ENCODE measurements at regions not wholly inside any gene's neighbourhood (a gene's known extent, or its start where the extent isn't known, plus 50 kb on each side); places are given as distances from the start of the nearest gene placed in this dataset.

DNA sequence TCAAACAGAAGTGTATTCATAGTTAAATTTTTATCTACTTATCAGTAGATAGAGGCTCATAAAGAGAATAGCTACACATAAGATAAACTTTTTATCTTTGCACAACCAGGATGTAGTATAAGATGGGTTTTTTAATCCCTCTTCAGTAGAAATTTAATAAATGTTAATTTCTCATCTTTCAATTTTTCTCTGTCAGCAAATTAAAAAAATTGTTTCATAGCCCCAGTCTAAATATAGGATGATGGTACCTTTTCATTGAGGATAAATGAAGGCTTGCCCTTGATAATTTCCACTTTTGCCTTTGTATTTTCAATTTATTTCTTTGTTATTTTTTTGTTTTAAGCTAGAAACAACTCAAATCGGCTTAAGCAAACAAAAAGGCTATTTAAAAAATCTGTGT is 251.2 kb upstream of the NOX3 start:
- no peak for DNase-seq

DNA sequence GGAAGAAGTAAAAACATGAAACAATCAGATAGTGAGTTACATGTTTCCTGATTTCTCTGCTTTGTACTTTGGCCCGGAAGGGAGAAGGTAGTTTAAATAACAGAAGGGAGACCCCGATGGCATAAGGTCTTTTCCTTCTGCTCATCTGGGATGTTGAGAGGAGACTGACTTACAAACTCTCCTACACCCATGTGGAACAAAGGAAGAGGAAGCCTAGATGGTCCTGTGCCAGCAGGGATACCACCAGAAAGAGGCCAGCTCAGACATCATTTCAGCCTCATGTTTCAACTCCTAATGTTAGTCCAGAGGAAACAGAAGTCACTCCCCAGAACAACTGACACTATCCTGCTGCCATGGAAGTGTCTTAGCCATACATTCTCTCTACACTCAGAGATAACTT is 250.7 kb upstream of the NOX3 start:
- no peak for DNase-seq

DNA sequence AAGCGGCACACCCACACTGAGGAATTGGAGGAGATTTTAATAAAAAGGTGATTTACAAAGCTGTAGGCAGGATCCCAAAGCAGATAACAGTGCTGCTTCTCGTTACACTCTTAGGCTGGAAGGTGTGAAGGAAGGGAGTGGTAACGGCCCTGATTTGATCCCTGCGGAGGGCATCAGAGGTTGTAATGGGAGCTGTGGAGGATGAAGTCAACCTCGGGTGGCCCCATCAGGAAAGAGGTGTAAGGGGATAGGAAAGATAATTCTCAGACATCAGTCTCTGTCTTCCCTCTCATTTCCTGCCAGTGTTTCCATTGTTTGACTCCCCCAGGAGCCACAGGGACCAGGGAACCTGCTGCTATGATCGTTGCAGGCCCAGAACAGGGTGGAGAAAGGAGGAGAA is 245.7 kb upstream of the NOX3 start:
- DNase-seq, result no peak

DNA sequence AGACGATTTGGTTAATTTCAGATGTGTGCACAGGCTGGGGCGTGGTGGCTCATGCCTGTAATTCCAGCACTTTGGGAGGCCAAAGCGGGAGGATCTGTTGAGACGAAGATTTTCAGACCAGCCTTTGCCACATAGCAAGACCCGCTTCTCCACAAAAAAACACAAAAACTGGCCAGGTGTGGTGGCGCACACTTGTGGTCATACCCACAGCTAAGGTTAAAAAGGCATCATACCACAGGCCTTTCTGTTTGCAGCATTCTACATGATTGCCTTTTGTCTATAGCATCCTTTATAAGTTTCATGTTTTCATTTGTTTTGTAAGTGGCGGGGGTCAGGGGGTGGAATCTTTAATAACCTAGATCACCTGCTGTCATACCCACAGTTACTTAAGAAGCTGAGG is 239.9 kb upstream of the NOX3 start:
- DNase-seq, result no peak

DNA sequence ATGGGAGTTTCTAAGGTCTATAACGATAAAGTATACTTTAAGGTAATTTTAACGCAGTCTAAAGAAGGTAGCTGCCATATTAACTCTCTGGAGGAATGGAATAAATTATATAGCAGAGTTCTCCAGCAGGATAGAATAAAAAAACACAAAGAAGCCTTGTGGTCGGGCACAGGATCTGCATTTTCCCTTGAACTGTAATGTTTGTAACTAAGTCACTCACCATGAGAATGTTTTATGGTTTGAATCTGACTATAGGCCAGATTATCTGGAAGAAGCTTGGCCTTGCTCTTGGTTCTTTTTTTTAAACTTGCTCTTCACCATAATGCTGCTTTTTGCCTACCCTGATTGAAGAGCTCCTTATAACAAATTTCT is 238.8 kb upstream of the NOX3 start:
- no peak for DNase-seq

DNA sequence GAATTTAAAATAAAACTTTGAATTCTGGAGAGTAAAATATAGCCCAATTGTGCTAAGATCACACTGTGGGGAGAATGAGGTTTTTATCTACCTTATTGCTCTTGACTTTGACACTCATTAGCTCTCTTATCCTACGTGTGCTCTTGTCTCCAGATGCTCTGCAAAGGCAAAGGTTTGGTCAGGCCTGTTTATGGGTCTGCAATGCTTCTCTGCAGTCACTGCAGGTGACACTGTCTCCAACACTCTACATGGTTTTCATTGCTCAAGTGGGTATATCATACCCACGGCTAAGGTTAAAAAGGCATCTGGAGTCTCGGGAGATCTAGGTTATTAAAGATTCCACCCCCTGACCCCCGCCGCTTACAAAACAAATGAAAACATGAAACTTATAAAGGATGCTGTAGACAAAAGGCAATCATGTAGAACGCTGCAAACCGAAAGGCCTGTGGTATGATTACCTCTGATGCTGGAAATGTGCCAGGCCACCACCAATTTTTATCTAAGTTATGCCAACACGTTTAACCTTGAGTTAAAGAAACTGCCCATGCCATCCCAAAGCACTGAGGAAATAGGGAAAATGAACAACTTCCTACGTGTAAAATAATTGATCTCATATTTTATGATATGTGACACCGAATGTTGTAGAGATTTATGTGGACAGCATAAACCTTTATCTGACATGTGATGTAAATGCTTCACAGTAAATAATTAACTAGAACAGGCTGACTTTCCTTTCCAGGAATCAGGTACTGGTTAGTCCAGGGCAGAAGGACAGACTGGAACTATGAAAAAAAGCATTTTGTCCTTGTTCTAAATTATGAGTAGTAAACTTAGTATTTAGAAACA is 238.2 kb upstream of the NOX3 start:
- DNase-seq, result no peak

DNA sequence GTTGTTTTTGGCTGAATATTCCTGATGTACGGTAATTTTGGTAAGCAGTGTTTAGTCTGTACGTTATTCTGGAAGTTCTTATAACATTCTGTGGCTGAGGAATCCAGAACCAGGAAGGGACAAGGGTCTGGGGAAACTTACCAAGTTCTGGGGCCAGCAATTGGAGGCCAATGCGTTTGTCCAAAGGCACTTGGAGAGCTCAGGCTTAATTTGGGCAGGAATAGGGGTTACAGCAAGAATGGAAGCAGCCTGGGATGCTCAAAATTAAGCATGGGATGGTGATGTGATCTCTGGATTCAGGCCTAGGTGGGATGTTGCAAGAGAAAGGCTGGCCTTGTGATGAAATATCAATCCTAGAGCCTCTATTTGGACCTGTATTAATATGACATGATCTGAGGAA is 235.2 kb upstream of the NOX3 start:
- no peak for DNase-seq

DNA sequence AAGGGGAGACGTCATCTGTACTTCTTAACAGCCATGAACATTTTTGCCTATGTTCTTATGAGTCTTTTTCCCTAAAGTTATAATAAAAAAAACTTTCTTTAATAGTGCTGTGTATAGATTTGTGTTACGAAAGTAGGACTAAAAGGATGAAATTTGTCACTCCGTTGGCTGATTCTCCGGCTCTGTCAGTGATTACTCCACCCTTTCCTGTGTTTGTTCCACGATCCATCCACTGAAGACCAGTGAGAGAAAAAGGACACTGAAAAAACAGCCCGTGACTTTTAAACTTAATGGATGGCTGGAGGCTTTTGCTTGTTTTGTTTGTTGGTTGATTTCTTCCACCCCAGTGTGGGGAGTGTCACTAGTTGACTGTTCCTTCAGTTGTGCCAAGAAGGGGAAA is 232.0 kb upstream of the NOX3 start:
- DNase-seq, result no peak

DNA sequence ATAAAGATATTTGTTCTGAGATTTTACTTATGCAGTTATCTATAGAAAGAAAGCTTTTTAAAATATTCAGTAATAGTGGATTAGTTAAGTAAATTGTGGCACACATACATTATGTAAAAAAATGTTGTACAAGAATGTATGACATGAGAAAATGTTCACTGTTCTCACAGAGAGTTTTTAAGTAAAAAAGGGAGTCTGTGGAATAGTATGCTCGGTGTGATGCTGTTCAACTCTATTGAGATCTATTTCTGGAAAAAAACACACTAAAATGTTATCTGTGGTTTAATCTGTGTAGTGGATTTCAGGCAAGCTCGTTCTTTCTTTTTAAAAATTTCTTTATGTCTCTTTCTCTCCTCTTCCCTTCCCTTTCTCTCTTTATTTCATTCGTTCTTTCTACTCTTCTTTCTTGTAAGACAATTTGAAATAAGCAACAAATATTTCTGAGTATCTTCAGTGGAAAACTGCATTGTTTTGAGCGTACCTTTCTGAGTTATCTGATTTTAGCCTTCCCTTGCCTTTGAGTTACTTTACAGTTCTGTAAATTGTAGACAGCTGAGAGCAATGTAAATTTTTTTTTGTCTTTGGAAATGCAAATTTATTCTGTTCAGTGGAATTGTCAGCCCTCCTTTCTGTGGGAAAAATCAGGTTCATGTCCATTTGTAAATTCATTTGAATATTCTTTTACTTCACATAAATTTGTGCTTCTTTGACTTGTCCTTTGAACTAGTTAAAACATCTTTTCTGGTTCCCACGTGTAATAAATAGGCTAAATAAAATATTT is 229.0 kb upstream of the NOX3 start:
- no peak for DNase-seq

DNA sequence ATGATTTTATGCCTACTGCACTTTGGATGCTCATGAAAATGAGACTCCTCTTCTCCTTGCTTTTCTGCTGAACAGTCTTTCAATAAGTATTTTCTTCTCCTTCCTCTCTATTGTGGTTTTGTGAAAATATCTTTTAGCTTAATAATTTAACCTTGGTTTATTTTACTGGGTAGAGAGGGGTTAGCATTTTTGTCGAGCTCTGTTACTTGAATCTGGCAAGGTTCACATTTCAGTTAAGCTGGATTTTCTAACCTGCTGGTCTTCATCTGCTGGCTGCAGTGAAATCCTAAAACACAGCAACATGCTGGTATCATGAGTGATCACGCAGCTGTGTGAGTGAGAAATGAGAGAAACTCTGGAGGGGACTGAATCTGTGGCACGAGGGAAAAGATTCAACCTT is 222.7 kb upstream of the NOX3 start:
- DNase-seq, result no peak

DNA sequence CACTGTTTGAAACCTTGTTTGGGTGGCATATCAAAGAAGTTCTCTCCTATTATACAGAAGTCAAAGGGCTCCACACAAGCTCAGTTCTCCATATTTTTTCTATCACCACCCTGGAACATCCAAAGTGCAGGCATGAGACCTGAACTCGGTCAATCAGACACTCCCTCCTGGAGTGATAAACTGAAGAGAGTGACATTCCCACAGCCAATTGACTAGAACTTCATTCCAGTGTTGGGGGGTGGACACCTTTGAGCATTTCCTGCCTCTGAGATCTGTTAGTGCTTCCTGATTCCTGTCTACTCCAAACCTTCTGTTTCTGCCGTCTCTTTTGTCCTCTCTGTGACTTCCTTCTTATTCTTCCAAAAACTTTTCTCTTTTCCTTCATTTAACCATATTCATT is 220.7 kb upstream of the NOX3 start:
- no peak for DNase-seq

DNA sequence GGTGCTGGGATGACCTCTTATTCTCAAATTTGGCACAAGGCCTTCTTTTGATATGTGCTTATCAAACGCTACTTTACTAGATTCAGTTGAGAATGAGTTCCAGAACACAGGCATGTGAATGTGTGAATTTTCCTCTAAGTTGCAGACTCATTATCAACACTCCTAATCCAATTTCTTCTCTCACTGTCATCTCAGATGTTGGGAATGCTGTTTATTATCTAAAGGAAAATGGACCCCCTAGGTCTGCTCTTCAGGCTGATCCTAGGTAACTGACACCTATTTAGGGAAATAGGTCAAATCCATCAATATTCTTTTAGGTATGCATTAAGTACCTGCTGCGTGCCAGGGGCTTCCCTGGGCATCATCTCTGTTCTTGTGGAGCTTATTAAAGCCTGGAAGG is 215.0 kb upstream of the NOX3 start:
- DNase-seq, result no peak

DNA sequence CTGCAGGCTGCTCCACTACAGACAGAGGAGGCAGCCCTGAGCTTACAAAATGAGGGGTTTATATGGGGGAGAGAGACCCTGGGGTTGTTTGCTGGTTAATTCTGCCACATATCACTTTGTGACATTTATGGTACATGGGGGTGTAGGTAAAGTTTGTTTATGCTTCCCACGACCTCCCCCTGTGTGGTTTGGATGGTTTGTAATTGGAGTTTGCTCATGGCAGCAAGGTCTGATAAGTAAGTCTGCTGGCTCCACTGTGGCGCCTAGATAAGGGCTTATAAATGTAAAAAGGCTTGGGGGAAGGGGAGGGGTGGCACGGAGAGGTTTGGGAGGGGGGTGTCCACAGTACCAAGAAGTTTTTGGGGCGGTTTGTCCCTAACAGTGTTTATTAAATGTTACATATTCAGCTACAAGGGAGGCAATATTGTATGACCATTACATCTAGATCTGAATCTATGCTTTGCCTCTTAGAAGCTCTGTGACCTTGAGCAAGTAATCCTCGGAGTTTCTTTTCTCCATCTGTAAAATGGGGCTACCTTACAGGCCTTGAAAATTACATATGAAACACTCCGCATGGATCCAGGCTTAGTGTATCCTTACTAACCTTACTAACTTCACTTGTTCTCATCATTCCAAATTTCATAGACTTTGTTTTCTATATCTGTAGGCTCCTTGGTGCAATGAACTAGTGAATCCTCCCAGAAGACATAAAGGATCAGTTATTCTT is 204.8 kb upstream of the NOX3 start:
- no peak for DNase-seq

DNA sequence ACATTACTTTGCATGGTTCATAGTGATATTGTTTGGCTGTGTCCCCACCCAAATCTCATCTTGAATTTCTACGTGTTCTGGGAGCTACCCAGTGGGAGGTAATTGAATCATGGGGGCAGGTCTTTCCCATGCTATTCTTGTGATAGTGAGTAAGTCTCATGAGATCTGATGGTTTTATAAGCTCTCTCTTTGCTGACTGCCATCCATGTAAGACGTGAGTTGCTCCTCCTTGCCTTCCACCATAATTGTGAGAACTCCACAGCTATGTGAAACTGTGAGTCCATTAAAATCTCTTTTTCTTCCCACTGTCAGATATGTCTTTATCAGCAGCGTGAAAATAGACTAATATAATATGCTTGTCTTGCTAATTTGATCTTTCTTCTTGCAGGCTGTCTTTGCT is 200.4 kb upstream of the NOX3 start:
- no peak for DNase-seq

DNA sequence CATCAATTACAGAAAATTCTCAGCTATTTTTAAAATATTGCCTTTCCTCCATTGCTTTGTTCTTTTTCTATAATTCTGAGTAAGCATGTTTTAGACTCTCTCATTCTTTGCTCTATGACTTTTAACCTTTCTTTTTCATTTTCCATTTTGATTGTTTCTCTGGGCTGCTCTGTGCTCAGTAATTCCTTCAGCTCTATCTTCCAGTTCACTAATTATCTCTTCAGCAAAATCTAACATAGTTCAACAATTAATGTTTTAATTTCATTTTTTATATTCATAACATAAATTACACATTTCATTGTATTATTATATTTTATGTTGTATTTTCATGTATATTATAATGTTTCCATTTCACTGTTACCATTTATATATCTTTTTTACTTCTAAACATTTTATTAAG is 198.8 kb upstream of the NOX3 start:
- no peak for DNase-seq

DNA sequence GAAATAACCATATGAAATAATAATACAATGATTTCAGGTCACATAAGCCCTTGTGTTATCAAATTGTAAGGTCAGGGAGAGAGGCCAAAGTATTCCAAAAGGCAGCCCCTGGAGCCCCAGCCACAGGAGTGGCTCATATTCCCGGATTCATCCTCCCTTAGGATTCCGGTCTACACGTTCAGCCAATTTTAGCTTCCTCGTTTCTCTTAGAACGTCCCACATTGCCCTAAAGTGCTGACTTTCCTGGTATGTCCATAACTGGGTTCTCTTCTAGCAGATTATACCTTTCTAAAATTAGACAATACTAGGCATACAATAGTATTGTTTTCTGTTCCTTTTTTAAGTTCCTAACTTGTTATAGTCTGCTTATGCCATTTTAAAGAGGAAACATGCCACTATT is 192.7 kb upstream of the NOX3 start:
- DNase-seq, result peak; percentile 1

DNA sequence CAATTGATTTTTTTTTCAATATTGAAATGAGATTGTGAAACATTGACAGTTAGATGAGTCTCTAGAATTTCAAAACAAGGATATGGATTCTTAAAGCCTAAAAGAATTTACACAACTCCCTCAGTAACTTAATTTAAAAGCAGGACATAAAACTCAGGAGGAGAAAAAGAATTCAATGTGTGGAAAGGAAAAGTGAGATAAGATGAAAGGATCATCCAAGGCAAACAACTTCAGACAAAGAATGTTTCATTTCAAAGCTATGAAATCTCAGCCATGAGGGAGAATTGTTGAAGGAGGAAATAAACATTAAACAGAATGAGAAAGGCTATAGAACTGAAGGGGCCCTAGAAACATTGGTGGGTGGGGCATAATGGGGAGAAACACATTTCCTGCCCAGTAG is 191.7 kb upstream of the NOX3 start:
- DNase-seq, result no peak

DNA sequence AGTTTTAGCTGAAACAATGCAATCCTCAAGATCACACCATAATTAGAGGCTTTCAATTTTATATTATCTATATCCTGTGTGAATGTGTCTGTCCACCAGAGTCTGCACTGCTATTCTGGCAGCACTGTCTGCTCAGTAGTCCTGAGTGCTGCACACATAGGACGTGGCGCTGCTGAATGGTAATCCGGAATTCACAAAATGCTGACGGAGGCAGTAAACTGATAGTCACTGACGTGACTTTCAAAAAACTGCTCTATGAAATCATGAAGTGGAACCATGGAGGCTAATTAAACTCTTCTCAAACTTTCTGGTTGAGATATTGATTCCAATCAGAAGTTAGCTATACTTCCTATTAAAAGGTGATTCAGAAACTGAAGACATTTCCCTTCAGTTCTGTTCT is 190.8 kb upstream of the NOX3 start:
- no peak for DNase-seq

DNA sequence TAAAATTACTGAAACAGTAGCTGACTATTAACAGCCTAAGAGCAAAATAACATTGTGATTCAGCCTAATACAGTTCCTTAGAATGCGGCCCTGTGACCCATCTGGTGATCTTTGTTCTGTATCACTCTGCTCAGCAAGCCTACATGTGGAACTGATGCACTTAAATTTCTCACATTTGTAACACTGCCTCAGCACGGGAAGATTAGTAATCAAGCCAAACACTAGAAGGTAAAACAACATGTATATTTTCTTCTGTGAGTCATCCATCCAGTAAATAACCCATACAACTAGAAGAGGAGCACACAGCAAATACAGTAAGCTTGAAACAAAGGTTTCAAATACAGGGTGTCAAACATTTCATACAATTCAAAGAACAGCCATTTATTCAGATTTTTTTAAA is 189.7 kb upstream of the NOX3 start:
- no peak for DNase-seq

DNA sequence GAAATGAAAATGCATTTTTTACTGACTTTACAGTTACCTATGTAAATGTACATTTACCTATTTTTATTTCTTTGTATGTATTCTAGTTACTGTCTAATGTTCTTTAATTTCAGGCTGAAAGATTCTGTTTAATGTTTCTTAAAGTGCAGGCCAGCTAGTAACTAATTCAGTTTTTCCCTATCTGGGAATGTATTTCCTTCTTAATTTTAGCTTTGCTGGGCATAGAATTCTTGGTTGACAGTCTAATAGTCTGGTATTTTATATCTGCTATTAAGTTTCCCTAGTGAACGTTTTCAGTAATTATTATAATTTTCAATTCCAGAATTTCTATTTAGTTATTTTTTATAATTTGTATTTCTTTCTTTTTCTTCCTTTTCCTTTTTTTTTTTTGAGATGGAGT is 186.0 kb upstream of the NOX3 start:
- DNase-seq, result no peak

DNA sequence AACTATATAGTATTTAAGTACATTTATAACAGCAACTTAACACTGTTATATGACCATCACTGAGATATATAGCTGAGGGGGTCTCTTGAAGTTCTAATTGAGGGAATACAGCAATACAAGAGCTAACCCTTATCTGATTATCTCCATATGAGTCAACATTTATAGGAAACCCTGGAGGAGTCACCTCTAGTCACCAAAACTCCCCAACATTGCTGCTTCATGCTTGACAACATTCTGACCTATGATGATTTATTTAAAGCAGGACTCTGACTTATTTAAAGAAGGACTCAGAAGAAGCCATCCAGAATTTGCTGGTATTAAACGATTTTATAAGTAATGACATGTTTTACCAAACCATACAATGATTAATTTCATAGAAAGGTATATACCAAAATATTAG is 182.6 kb upstream of the NOX3 start:
- no peak for DNase-seq

DNA sequence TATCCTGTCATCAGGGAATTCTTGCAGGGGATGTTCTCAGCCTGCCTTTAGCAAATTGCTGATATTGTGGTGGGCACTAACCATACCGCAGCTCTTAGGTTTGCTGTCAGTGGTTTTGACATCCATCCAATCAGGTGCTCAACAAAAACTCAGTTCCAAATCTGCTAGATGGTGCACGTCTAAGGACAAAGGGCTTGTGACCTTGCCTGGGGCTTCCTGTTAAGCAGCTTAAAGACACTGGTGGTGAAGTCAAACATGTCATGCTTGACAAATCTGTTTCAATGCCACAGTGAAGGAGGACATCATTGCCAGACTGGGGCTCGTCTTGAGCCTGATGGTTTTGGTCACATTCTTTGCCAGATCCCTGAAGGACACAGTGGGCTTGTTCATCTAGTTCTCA is 179.8 kb upstream of the NOX3 start:
- no peak for DNase-seq

DNA sequence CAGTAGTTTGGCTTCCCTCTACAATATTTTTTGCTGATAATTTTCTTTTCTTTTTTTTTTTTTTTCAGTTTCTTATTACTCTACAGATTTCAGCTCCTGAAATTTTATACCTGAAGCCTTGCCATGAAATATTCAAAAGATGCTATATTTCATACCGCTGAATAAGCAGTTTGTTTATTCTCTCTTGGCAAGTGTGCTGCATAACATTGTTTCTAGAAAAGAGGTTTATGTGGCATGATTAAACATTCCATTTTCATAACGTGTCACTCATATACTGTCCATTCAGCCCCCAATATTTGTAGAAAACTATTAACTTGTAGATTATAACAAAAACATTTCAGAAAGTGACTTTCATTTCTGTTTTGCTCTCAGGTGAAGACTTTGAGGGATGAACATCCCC is 174.4 kb upstream of the NOX3 start:
- DNase-seq, result no peak

DNA sequence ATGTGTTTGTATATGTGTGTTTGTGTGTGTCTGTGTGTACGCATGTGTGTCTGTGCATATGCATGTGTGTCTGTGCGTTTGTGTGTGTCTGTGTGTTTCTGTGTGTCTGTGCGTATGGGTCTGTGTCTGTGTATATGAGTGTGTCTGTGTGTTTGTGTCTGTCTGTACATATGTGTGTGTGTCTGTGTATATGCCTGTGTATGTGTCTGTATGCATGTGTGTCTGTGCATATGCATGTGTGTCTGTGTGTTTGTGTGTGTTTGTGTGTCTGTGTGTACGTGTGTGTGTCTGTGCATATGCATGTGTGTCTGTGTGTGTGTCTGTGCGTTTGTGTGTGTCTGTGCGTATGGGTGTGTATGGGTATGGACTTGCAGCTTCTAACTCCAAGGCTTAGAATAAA is 174.0 kb upstream of the NOX3 start:
- no peak for DNase-seq

Data from suppressor macrophage treated with lipopolysaccharide for 4 hours (primary cell).